Uterus (tissue), 2 donors: ENCODE measurements at regions not wholly inside any gene's neighbourhood (a gene's known extent, or its start where the extent isn't known, plus 50 kb on each side); places are given as distances from the start of the nearest gene placed in this dataset.

Source experiments
- POLR2A ChIP-seq, 2 donors: fragments of 450-650 bp; IDR thresholded peaks; one replicate each; pipeline ENCODE4 v1.6.1; 2016; ENCODE audit warnings: antibody characterized with exemption in 2 of 2, mild to moderate bottlenecking in 1 of 2, moderate library complexity in 1 of 2
- TF ChIP-seq, protein P1 (sequence below), 4 experiments: fragments of 200-600 bp in 2 of 4; fragments of 450-650 bp in 2 of 4; sonication (generic) in 2 of 4; IDR thresholded peaks; one replicate each; pipeline ENCODE4 v1.5.1; 2016 to 2019; ENCODE audit warnings: antibody characterized with exemption in 4 of 4, mild to moderate bottlenecking in 2 of 4, moderate library complexity in 1 of 4

DNA sequence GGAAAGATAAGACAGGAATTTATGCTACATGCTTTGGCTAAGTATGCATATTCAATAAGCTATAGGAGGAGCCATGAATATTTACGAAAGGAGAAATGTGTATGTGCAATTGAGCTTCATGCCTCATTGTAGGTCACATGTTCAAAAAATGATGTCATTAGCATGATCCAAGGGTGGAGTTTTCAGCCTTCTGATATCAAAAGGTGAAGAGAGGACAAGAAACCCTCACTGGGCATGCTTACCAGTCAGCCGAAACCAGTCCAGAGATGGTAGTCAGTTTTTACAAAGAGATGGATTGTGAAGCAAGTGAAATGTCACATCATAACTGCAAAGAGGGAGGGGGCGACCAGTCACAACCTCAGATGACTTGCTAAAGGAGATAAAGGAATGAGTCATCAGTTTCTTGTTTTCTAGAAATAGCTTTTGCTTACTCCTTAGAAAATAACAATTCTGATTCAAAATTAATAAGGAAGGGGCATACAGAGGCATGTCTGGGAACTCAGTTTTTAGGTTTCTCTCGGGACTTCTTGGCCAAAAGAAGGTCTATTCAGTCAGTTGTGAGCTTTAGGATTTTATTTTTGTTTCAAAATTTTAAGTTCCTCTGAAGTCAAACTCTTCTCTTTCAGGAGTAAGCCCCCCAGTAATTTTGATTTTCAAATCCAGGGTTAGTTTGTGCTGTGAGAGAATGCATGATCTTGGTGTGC is 1067.8 kb upstream of the EDIL3 start:
- TF ChIP-seq, protein P1, sequence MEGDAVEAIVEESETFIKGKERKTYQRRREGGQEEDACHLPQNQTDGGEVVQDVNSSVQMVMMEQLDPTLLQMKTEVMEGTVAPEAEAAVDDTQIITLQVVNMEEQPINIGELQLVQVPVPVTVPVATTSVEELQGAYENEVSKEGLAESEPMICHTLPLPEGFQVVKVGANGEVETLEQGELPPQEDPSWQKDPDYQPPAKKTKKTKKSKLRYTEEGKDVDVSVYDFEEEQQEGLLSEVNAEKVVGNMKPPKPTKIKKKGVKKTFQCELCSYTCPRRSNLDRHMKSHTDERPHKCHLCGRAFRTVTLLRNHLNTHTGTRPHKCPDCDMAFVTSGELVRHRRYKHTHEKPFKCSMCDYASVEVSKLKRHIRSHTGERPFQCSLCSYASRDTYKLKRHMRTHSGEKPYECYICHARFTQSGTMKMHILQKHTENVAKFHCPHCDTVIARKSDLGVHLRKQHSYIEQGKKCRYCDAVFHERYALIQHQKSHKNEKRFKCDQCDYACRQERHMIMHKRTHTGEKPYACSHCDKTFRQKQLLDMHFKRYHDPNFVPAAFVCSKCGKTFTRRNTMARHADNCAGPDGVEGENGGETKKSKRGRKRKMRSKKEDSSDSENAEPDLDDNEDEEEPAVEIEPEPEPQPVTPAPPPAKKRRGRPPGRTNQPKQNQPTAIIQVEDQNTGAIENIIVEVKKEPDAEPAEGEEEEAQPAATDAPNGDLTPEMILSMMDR (IDR thresholded peaks at IDR 0.05): no peak
- no peak for TF ChIP-seq POLR2A (IDR thresholded peaks at IDR 0.05)
